Fibroblast of lung (primary cell): ENCODE measurements at regions not wholly inside any gene's neighbourhood (a gene's known extent, or its start where the extent isn't known, plus 50 kb on each side); places are given as distances from the start of the nearest gene placed in this dataset.

Experiments
- DNase-seq, 2 donors: peaks; one replicate each; pipeline versions ENCODE4 v3.0.0 to v3.0.0-alpha.2; 2010; ENCODE audit warnings: low read depth in 2 of 2
- H2AFZ ChIP-seq: 2 replicates; pipeline ENCODE4 v1.5.1; 2012; ENCODE audit warnings: low read length, control low read depth, inconsistent platforms
- H3K27ac ChIP-seq: 2 replicates; pipeline ENCODE4 v1.5.1; 2011; ENCODE audit warnings: low read length, control low read depth; ENCODE audit not compliant: insufficient read depth
- H3K27me3 ChIP-seq: 2 replicates; pipeline ENCODE4 v1.5.1; 2011; ENCODE audit warnings: mild to moderate bottlenecking, low read length; ENCODE audit not compliant: control insufficient read depth, insufficient read depth
- H3K36me3 ChIP-seq: 2 replicates; pipeline ENCODE4 v1.5.1; 2011; ENCODE audit warnings: low read length; ENCODE audit not compliant: control insufficient read depth, insufficient read depth
- H3K4me1 ChIP-seq: 2 replicates; pipeline ENCODE4 v1.5.1; 2011; ENCODE audit warnings: low read length; ENCODE audit not compliant: control insufficient read depth, insufficient read depth; ENCODE audit errors: extremely low read depth
- H3K4me2 ChIP-seq: 2 replicates; pipeline ENCODE4 v1.5.1; 2011; ENCODE audit warnings: low read length, control low read depth; ENCODE audit not compliant: insufficient read depth; ENCODE audit errors: extremely low read depth
- H3K4me3 ChIP-seq, 4 experiments: fragments of 200-600 bp in 1 of 4; sonication (generic) in 1 of 4; replicated peaks in 1 of 4; 2 replicates each; pipeline ENCODE4 v1.5.1; 2011 to 2016; ENCODE audit warnings: low read length in 4 of 4, low read depth in 3 of 4, mild to moderate bottlenecking in 3 of 4, control low read depth in 2 of 4, inconsistent platforms in 1 of 4, mixed read lengths in 1 of 4; ENCODE audit not compliant: insufficient read depth in 1 of 4; ENCODE audit errors: control extremely low read depth in 1 of 4
- H3K79me2 ChIP-seq: 2 replicates; pipeline ENCODE4 v1.5.1; 2012; ENCODE audit warnings: mild to moderate bottlenecking, low read length, inconsistent platforms; ENCODE audit not compliant: control insufficient read depth, insufficient read depth
- H3K9ac ChIP-seq: 2 replicates; pipeline ENCODE4 v1.5.1; 2011; ENCODE audit warnings: mild to moderate bottlenecking, low read length, control low read depth; ENCODE audit not compliant: insufficient read depth
- H3K9me3 ChIP-seq: 2 replicates; pipeline ENCODE4 v1.5.1; 2012; ENCODE audit warnings: low read depth, low read length; ENCODE audit not compliant: control insufficient read depth, insufficient read depth
- H4K20me1 ChIP-seq: 2 replicates; pipeline ENCODE4 v1.5.1; 2011; ENCODE audit warnings: low read length; ENCODE audit not compliant: control insufficient read depth, insufficient read depth; ENCODE audit errors: extremely low read depth
- CTCF ChIP-seq, 2 donors: IDR thresholded peaks in 1 of 2; conservative IDR thresholded peaks in 1 of 2; 1 replicate in 1 of 2; 2 replicates in 1 of 2; pipeline ENCODE4 v1.5.1; 2011 to 2012; ENCODE audit warnings: low read length in 2 of 2, control low read depth in 1 of 2, inconsistent platforms in 1 of 2, low read depth in 1 of 2, mild to moderate bottlenecking in 1 of 2
- EZH2 ChIP-seq: IDR thresholded peaks from 2 replicates; pipeline ENCODE4 v1.5.1; 2012; ENCODE audit warnings: low read length, control low read depth, mild to moderate bottlenecking; ENCODE audit errors: missing control alignments

GRCh38 chr21:39084979-39085729 is 98.1 kb downstream of the PSMG1 start:
- Histone ChIP-seq H3K4me1 (peaks cover 7% of the 10 kb centered on the region), H3K79me2 (no peaks in the 10 kb centered on the region), H3K4me3 (no peak overlapping the region), H3K27me3 (peaks cover 3% of the 10 kb centered on the region), H3K9ac (no peak overlapping the region), H3K36me3 (no peaks in the 10 kb centered on the region), H3K9me3 (no peaks in the 10 kb centered on the region), H3K27ac (no peak overlapping the region), H2AFZ (no peak overlapping the region), H3K4me2 (no peak overlapping the region), H4K20me1 (no peaks in the 10 kb centered on the region)
- TF ChIP-seq EZH2, result no peak
- TF ChIP-seq CTCF (conservative IDR thresholded peaks at IDR 0.05 in 1 of 2, IDR thresholded peaks at IDR 0.05 in 1 of 2; ENCODE audit: low read depth in 1 of 2, low read length in 2 of 2), result no peak
- no peak for DNase-seq

- Histone ChIP-seq H3K9ac (no peak overlapping the region), H3K9me3 (no peaks in the 10 kb centered on the region), H2AFZ (no peak overlapping the region), H3K27ac (no peak overlapping the region), H3K79me2 (no peaks in the 10 kb centered on the region), H3K4me3 (no peak overlapping the region), H3K36me3 (no peaks in the 10 kb centered on the region), H3K27me3 (peaks cover 3% of the 10 kb centered on the region), H3K4me1 (peaks cover 7% of the 10 kb centered on the region), H4K20me1 (no peaks in the 10 kb centered on the region), H3K4me2 (no peak overlapping the region)
- no peak for DNase-seq
- TF ChIP-seq EZH2 (no peak), CTCF (conservative IDR thresholded peaks at IDR 0.05 in 1 of 2, IDR thresholded peaks at IDR 0.05 in 1 of 2; ENCODE audit: low read depth in 1 of 2, low read length in 2 of 2) (no peak)
These were observed 99.2 kb downstream of the PSMG1 start for GRCh38 chr21:39084073-39084472.

- Histone ChIP-seq H3K27me3 (peaks cover 3% of the 10 kb centered on the region), H3K9ac (no peak overlapping the region), H4K20me1 (no peaks in the 10 kb centered on the region), H3K79me2 (no peaks in the 10 kb centered on the region), H2AFZ (no peak overlapping the region), H3K36me3 (no peaks in the 10 kb centered on the region), H3K9me3 (no peaks in the 10 kb centered on the region), H3K4me2 (peak overlapping the region; percentile 59), H3K4me1 (peaks cover 3% of the 10 kb centered on the region), H3K27ac (no peak overlapping the region), H3K4me3 (no peak overlapping the region)
- peak in 1 of 2 donors; percentile 56 for DNase-seq
- no peak for TF ChIP-seq EZH2
- no peak for TF ChIP-seq CTCF (conservative IDR thresholded peaks at IDR 0.05 in 1 of 2, IDR thresholded peaks at IDR 0.05 in 1 of 2; ENCODE audit: low read depth in 1 of 2, low read length in 2 of 2)
These were observed 99.8 kb downstream of the PSMG1 start for GRCh38 chr21:39083377-39084008.
